ENCODE measurements at regions not wholly inside any gene's neighbourhood (a gene's known extent, or its start where the extent isn't known, plus 50 kb on each side); places are given as distances from the start of the nearest gene placed in this dataset.
"Not testable (repeated sequence)": the region's sequence is repeated elsewhere in the genome, so short reads cannot be mapped to it uniquely, and the experiment has no call there.

GRCh38 chr9:18066608-18067007, 407.3 kb upstream of the ADAMTSL1 start:
- DNase-seq (ENCODE audit: low read depth in 3 of 3, low spot score in 1 of 3) = not testable (repeated sequence)

GRCh38 chr9:18067548-18068120, 406.3 kb upstream of the ADAMTSL1 start:
- DNase-seq (ENCODE audit: low read depth in 3 of 3, low spot score in 1 of 3) = no peak

GRCh38 chr9:18068900-18069299, 405.1 kb upstream of the ADAMTSL1 start:
- DNase-seq (ENCODE audit: low read depth in 3 of 3, low spot score in 1 of 3) = no peak

GRCh38 chr9:18071651-18072060, 402.3 kb upstream of the ADAMTSL1 start:
- DNase-seq (ENCODE audit: low read depth in 3 of 3, low spot score in 1 of 3) = no peak

GRCh38 chr9:18073002-18073401, 401.0 kb upstream of the ADAMTSL1 start:
- DNase-seq (ENCODE audit: low read depth in 3 of 3, low spot score in 1 of 3) = no peak

- no peak for DNase-seq (ENCODE audit: low read depth in 3 of 3, low spot score in 1 of 3)
Measured at GRCh38 chr9:18074041-18074440, 399.9 kb upstream of the ADAMTSL1 start.

GRCh38 chr9:18075253-18075952, 398.6 kb upstream of the ADAMTSL1 start:
- no peak for DNase-seq (ENCODE audit: low read depth in 3 of 3, low spot score in 1 of 3)

GRCh38 chr9:18077941-18078678, 395.8 kb upstream of the ADAMTSL1 start:
- DNase-seq (ENCODE audit: low read depth in 3 of 3, low spot score in 1 of 3) = no peak

- no peak for DNase-seq (ENCODE audit: low read depth in 3 of 3, low spot score in 1 of 3)
Measured at GRCh38 chr9:18092138-18092537, 381.8 kb upstream of the ADAMTSL1 start.

- no peak for DNase-seq (ENCODE audit: low read depth in 3 of 3, low spot score in 1 of 3)
Measured at GRCh38 chr9:18106006-18106560, 367.9 kb upstream of the ADAMTSL1 start.

- DNase-seq (ENCODE audit: low read depth in 3 of 3, low spot score in 1 of 3) = no peak
Measured at GRCh38 chr9:18109675-18110074, 364.3 kb upstream of the ADAMTSL1 start.

GRCh38 chr9:18111146-18111545, 362.8 kb upstream of the ADAMTSL1 start:
- no peak for DNase-seq (ENCODE audit: low read depth in 3 of 3, low spot score in 1 of 3)

GRCh38 chr9:18114559-18115475, 359.1 kb upstream of the ADAMTSL1 start:
- no peak for DNase-seq (ENCODE audit: low read depth in 3 of 3, low spot score in 1 of 3)

GRCh38 chr9:18118268-18118667, 355.7 kb upstream of the ADAMTSL1 start:
- no peak for DNase-seq (ENCODE audit: low read depth in 3 of 3, low spot score in 1 of 3)

GRCh38 chr9:18122171-18122570, 351.8 kb upstream of the ADAMTSL1 start:
- no peak for DNase-seq (ENCODE audit: low read depth in 3 of 3, low spot score in 1 of 3)

- no peak for DNase-seq (ENCODE audit: low read depth in 3 of 3, low spot score in 1 of 3)
Measured at GRCh38 chr9:18124760-18125159, 349.2 kb upstream of the ADAMTSL1 start.

GRCh38 chr9:18126831-18127498, 347.0 kb upstream of the ADAMTSL1 start:
- no peak for DNase-seq (ENCODE audit: low read depth in 3 of 3, low spot score in 1 of 3)

GRCh38 chr9:18127499-18127875, 346.5 kb upstream of the ADAMTSL1 start:
- no peak for DNase-seq (ENCODE audit: low read depth in 3 of 3, low spot score in 1 of 3)

- no peak for DNase-seq (ENCODE audit: low read depth in 3 of 3, low spot score in 1 of 3)
Measured at GRCh38 chr9:18129809-18130334, 344.1 kb upstream of the ADAMTSL1 start.

GRCh38 chr9:18136354-18136994, 337.5 kb upstream of the ADAMTSL1 start:
- no peak for DNase-seq (ENCODE audit: low read depth in 3 of 3, low spot score in 1 of 3)

Data from stimulated activated CD4-positive, alpha-beta T cell treated with anti-CD3 and anti-CD28 coated beads, TNF-alpha, amount 100 ng/mL, for 1 hour (primary cell).